HCT116 (cell line): ENCODE measurements at regions not wholly inside any gene's neighbourhood (a gene's known extent, or its start where the extent isn't known, plus 50 kb on each side); places are given as distances from the start of the nearest gene placed in this dataset.

Experiments
- EZH2 ChIP-seq: fragments of 200-600 bp; sonication (generic); IDR thresholded peaks from 2 replicates; pipeline ENCODE4 v1.6.1; 2017; ENCODE audit warnings: antibody characterized with exemption, mixed run types
- RAD21 ChIP-seq: IDR thresholded peaks from 2 replicates; pipeline ENCODE4 v1.6.1; 2012; ENCODE audit warnings: low read depth, mild to moderate bottlenecking

- TF ChIP-seq EZH2 (no peak), RAD21 (no peak)
These were observed 80.5 kb downstream of the COPRS start for GRCh38 chr17:31778523-31778922.
